ENCODE measurements at regions not wholly inside any gene's neighbourhood (a gene's known extent, or its start where the extent isn't known, plus 50 kb on each side); places are given as distances from the start of the nearest gene placed in this dataset.

DNA sequence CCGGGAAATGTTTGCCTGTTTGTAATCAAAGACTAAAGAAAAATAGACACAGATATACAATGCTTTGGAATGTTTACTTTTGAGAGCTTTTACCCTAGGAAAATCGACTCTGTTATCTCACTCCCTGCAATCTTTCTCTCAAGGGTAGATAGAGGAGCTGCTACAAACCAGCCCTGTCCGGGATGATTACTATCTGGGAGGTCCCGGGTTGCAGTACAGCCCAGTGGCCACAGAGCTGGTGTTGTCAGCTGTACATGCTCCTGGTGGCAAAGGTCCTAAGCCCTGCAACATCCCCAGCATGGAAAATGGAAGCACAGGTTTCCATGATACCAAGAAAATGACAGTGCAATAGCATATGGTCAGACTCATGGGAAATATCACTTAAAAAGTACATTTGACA, 570.5 kb upstream of the SOX11 start:
- TF ChIP-seq, protein P1, sequence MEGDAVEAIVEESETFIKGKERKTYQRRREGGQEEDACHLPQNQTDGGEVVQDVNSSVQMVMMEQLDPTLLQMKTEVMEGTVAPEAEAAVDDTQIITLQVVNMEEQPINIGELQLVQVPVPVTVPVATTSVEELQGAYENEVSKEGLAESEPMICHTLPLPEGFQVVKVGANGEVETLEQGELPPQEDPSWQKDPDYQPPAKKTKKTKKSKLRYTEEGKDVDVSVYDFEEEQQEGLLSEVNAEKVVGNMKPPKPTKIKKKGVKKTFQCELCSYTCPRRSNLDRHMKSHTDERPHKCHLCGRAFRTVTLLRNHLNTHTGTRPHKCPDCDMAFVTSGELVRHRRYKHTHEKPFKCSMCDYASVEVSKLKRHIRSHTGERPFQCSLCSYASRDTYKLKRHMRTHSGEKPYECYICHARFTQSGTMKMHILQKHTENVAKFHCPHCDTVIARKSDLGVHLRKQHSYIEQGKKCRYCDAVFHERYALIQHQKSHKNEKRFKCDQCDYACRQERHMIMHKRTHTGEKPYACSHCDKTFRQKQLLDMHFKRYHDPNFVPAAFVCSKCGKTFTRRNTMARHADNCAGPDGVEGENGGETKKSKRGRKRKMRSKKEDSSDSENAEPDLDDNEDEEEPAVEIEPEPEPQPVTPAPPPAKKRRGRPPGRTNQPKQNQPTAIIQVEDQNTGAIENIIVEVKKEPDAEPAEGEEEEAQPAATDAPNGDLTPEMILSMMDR (IDR thresholded peaks at IDR 0.05): peak in 2 of 6 experiments; percentile 20
- no peak for TF ChIP-seq POLR2A (IDR thresholded peaks at IDR 0.05)

Measured in thyroid gland (tissue), 4 donors.